ENCODE measurements at regions not wholly inside any gene's neighbourhood (a gene's known extent, or its start where the extent isn't known, plus 50 kb on each side); places are given as distances from the start of the nearest gene placed in this dataset.

DNA sequence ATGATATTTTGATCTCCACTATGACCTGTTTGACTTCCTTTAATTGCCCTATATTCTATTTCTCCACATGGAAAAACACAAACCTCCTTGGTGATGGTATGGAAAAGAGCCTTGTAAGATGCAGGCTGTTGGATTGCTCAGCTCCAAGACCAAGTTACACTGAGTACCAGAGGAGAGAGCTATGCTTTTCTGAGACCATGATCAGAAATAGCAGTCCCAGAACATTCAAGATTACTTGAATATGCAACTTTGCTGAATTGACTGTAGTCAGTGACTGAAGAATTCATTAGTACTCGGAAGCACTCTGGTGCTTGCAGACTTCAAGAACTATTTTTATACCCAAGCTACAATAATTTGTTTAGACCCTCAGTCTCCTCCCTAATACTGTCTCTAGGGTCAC lies 310.6 kb upstream of the FSIP2 start:
- no peaks in the 10 kb centered on the region for H4K20me1 ChIP-seq (ENCODE audit: insufficient read depth)
- H3K36me3 ChIP-seq (ENCODE audit: low read depth): no peaks in the 10 kb centered on the region
- H3K27ac ChIP-seq: no peak overlapping the region
- no peak for TF ChIP-seq EZH2phosphoT487 (IDR thresholded peaks at IDR 0.05; ENCODE audit: insufficient read depth, low read depth)
- TF ChIP-seq EZH2 (IDR thresholded peaks at IDR 0.05; ENCODE audit: insufficient read depth, poor library complexity, severe bottlenecking): no peak
- no peak overlapping the region for H3K4me2 ChIP-seq (ENCODE audit: unreplicated experiment)
- no peak overlapping the region for H3K9ac ChIP-seq
- H3K27me3 ChIP-seq (replicated peaks; ENCODE audit: insufficient read depth): no peaks in the 10 kb centered on the region
- no peak overlapping the region for H2AFZ ChIP-seq
- no peak for DNase-seq
- no peaks in the 10 kb centered on the region for H3K4me1 ChIP-seq (ENCODE audit: insufficient read depth)
- no peaks in the 10 kb centered on the region for H3K9me2 ChIP-seq (ENCODE audit: insufficient read depth)
- in situ Hi-C loops (cut with MboI): no loop called here
- H3K4me3 ChIP-seq: no peak overlapping the region
- no peaks in the 10 kb centered on the region for H3K79me2 ChIP-seq (ENCODE audit: insufficient read depth)
- no peaks in the 10 kb centered on the region for H3K9me3 ChIP-seq (ENCODE audit: low read depth)
- WGBS, 2 experiments (ENCODE audit: low coverage in 1 of 2, low lambda C conversion rate in 2 of 2, missing lambda C conversion rate in 2 of 2): 0 to 3% methylated on average over 1 of the region's 1 CpG
- no peaks in the 10 kb centered on the region for H3F3A ChIP-seq (ENCODE audit: insufficient read depth)

DNA sequence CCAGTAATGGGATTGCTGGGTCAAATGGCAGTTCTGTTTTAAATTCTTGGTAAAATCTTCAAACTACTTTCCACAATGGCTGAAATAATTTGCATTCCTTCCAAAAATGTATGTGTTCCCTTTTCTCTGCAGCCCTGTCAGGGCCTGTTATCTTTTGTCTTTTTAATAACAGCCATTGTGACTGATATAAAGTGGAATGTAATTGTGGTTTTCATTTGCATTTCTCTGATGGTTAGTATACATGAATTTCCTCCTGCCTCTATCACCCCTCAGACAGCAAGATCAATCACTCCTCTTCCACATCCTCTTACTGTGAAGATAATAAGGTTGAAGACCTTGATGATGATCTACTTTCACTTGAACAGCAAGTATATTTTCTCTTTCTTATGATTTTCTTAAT lies 304.8 kb upstream of the FSIP2 start:
- H3K9me3 ChIP-seq (ENCODE audit: low read depth): no peaks in the 10 kb centered on the region
- H3K79me2 ChIP-seq (ENCODE audit: insufficient read depth): no peaks in the 10 kb centered on the region
- H3K4me3 ChIP-seq: no peak overlapping the region
- H4K20me1 ChIP-seq (ENCODE audit: insufficient read depth): no peaks in the 10 kb centered on the region
- H3K36me3 ChIP-seq (ENCODE audit: low read depth): no peaks in the 10 kb centered on the region
- no peaks in the 10 kb centered on the region for H3K27me3 ChIP-seq (replicated peaks; ENCODE audit: insufficient read depth)
- H3K9me2 ChIP-seq (ENCODE audit: insufficient read depth): no peaks in the 10 kb centered on the region
- no peak overlapping the region for H3K27ac ChIP-seq
- no peaks in the 10 kb centered on the region for H3F3A ChIP-seq (ENCODE audit: insufficient read depth)
- no peaks in the 10 kb centered on the region for H3K4me1 ChIP-seq (ENCODE audit: insufficient read depth)
- in situ Hi-C loops (cut with MboI): no loop called here
- no peak for DNase-seq
- TF ChIP-seq EZH2phosphoT487 (IDR thresholded peaks at IDR 0.05; ENCODE audit: insufficient read depth, low read depth): no peak
- TF ChIP-seq EZH2 (IDR thresholded peaks at IDR 0.05; ENCODE audit: insufficient read depth, poor library complexity, severe bottlenecking): no peak
- H3K9ac ChIP-seq: no peak overlapping the region
- no peak overlapping the region for H3K4me2 ChIP-seq (ENCODE audit: unreplicated experiment)
- no peak overlapping the region for H2AFZ ChIP-seq

- Histone ChIP-seq H3K36me3 (ENCODE audit: low read depth) (no peaks in the 10 kb centered on the region), H3K27ac (no peak overlapping the region), H3K4me2 (ENCODE audit: unreplicated experiment) (no peak overlapping the region), H3K4me3 (no peak overlapping the region), H3K9me3 (ENCODE audit: low read depth) (no peaks in the 10 kb centered on the region), H3K79me2 (ENCODE audit: insufficient read depth) (no peaks in the 10 kb centered on the region), H3K27me3 (replicated peaks; ENCODE audit: insufficient read depth) (no peaks in the 10 kb centered on the region), H3K4me1 (ENCODE audit: insufficient read depth) (no peaks in the 10 kb centered on the region), H2AFZ (no peak overlapping the region), H4K20me1 (ENCODE audit: insufficient read depth) (no peaks in the 10 kb centered on the region), H3F3A (ENCODE audit: insufficient read depth) (no peaks in the 10 kb centered on the region), H3K9me2 (ENCODE audit: insufficient read depth) (no peaks in the 10 kb centered on the region), H3K9ac (no peak overlapping the region)
- in situ Hi-C loops (cut with MboI): no loop called here
- no peak for DNase-seq
- TF ChIP-seq EZH2 (IDR thresholded peaks at IDR 0.05; ENCODE audit: insufficient read depth, poor library complexity, severe bottlenecking) (no peak), EZH2phosphoT487 (IDR thresholded peaks at IDR 0.05; ENCODE audit: insufficient read depth, low read depth) (no peak)
Measured at GRCh38 chr2:185436787-185437372, 301.7 kb upstream of the FSIP2 start.

GRCh38 chr2:185441486-185442005 lies 297.1 kb upstream of the FSIP2 start:
- no peak overlapping the region for H3K9ac ChIP-seq
- H3K9me3 ChIP-seq (ENCODE audit: low read depth): no peaks in the 10 kb centered on the region
- H2AFZ ChIP-seq: no peak overlapping the region
- no peak for DNase-seq
- in situ Hi-C loops (cut with MboI): no loop called here
- no peaks in the 10 kb centered on the region for H3K36me3 ChIP-seq (ENCODE audit: low read depth)
- H3K27ac ChIP-seq: no peak overlapping the region
- H3K9me2 ChIP-seq (ENCODE audit: insufficient read depth): no peaks in the 10 kb centered on the region
- no peak overlapping the region for H3K4me2 ChIP-seq (ENCODE audit: unreplicated experiment)
- no peaks in the 10 kb centered on the region for H3K27me3 ChIP-seq (replicated peaks; ENCODE audit: insufficient read depth)
- H3K79me2 ChIP-seq (ENCODE audit: insufficient read depth): no peaks in the 10 kb centered on the region
- no peaks in the 10 kb centered on the region for H4K20me1 ChIP-seq (ENCODE audit: insufficient read depth)
- no peaks in the 10 kb centered on the region for H3F3A ChIP-seq (ENCODE audit: insufficient read depth)
- no peaks in the 10 kb centered on the region for H3K4me1 ChIP-seq (ENCODE audit: insufficient read depth)
- no peak for TF ChIP-seq EZH2phosphoT487 (IDR thresholded peaks at IDR 0.05; ENCODE audit: insufficient read depth, low read depth)
- TF ChIP-seq EZH2 (IDR thresholded peaks at IDR 0.05; ENCODE audit: insufficient read depth, poor library complexity, severe bottlenecking): no peak
- no peak overlapping the region for H3K4me3 ChIP-seq

GRCh38 chr2:185456517-185456916 lies 282.1 kb upstream of the FSIP2 start:
- Histone ChIP-seq H3K36me3 (ENCODE audit: low read depth) (no peaks in the 10 kb centered on the region), H2AFZ (no peak overlapping the region), H3K27ac (no peak overlapping the region), H3K9ac (no peak overlapping the region), H3K4me1 (ENCODE audit: insufficient read depth) (no peaks in the 10 kb centered on the region), H3K79me2 (ENCODE audit: insufficient read depth) (no peaks in the 10 kb centered on the region), H3K4me2 (ENCODE audit: unreplicated experiment) (no peak overlapping the region), H3K27me3 (replicated peaks; ENCODE audit: insufficient read depth) (no peaks in the 10 kb centered on the region), H3K9me2 (ENCODE audit: insufficient read depth) (no peaks in the 10 kb centered on the region; the same call in 1 of the 2 replicates), H3K9me3 (ENCODE audit: low read depth) (no peaks in the 10 kb centered on the region), H4K20me1 (ENCODE audit: insufficient read depth) (no peaks in the 10 kb centered on the region), H3F3A (ENCODE audit: insufficient read depth) (no peaks in the 10 kb centered on the region), H3K4me3 (no peak overlapping the region)
- TF ChIP-seq EZH2 (IDR thresholded peaks at IDR 0.05; ENCODE audit: insufficient read depth, poor library complexity, severe bottlenecking) (no peak), EZH2phosphoT487 (IDR thresholded peaks at IDR 0.05; ENCODE audit: insufficient read depth, low read depth) (no peak)
- in situ Hi-C loops (cut with MboI): no loop called here
- peak; percentile 28 for DNase-seq
- 18 to 19% methylated on average over 2 of the region's 2 CpGs for WGBS, 2 experiments (ENCODE audit: low coverage in 1 of 2, low lambda C conversion rate in 2 of 2, missing lambda C conversion rate in 2 of 2)

Measured in GM23248 (cell line).